HEK293 (cell line): ENCODE measurements at regions not wholly inside any gene's neighbourhood (a gene's known extent, or its start where the extent isn't known, plus 50 kb on each side); places are given as distances from the start of the nearest gene placed in this dataset.

Experiments
- CTCF ChIA-PET: fragments of 350-600 bp; formaldehyde crosslinking; extraction: SDS; loops from one replicate; lab custom pipeline; 2021; ENCODE audit warnings: antibody characterized with exemption; lab: Yijun Ruan, JAX
- POLR2A ChIA-PET: fragments of 300-600 bp; formaldehyde crosslinking; extraction: SDS; loops from one replicate; lab custom pipeline; 2020; ENCODE audit warnings: antibody characterized with exemption, inconsistent platforms; lab: Yijun Ruan, JAX
- H3K27ac ChIP-seq: fragments of 200-500 bp; sonication (Bioruptor generic); 2 replicates; pipeline ENCODE4 v1.5.1; 2014; ENCODE audit warnings: low read depth, low read length, control low read depth, inconsistent platforms; ENCODE audit errors: extremely low read depth
- H3K36me3 ChIP-seq, 2 experiments: fragments of 200-500 bp in 1 of 2; sonication (Bioruptor generic) in 1 of 2; 1 replicate in 1 of 2; 2 replicates in 1 of 2; pipeline ENCODE4 v1.5.1; 2014 to 2017; ENCODE audit warnings: inconsistent platforms in 2 of 2, low read length in 2 of 2; ENCODE audit not compliant: control insufficient read depth in 2 of 2, insufficient read depth in 1 of 2
- H3K4me1 ChIP-seq: fragments of 200-500 bp; sonication (Bioruptor generic); 2 replicates; pipeline ENCODE4 v1.5.1; 2014; ENCODE audit warnings: mild to moderate bottlenecking, low read length, inconsistent platforms; ENCODE audit not compliant: control insufficient read depth, insufficient read depth
- H3K4me3 ChIP-seq: 2 replicates; pipeline ENCODE4 v1.5.1; 2011; ENCODE audit warnings: low read depth, mild to moderate bottlenecking, control low read depth, low read length, moderate library complexity
- H3K9me3 ChIP-seq: fragments of 200-500 bp; sonication (Bioruptor generic); 2 replicates; pipeline ENCODE4 v1.5.1; 2014; ENCODE audit warnings: low read depth, low read length, inconsistent platforms; ENCODE audit not compliant: control insufficient read depth, insufficient read depth
- PRDM1 ChIP-seq: fragments of 450-650 bp; formaldehyde crosslinking; IDR thresholded peaks from 2 replicates; pipeline ENCODE4; 2016; ENCODE audit warnings: missing biosample characterization, missing genetic modification characterization
- SP2 ChIP-seq: fragments of 450-650 bp; formaldehyde crosslinking; IDR thresholded peaks from 2 replicates; pipeline ENCODE4 v1.5.1; 2016; ENCODE audit warnings: missing biosample characterization, missing genetic modification characterization
- ZFP37 ChIP-seq: fragments of 450-650 bp; formaldehyde crosslinking; IDR thresholded peaks from 2 replicates; pipeline ENCODE4 v1.5.1; 2016; ENCODE audit warnings: missing biosample characterization, missing genetic modification characterization
- ZNF16 ChIP-seq: fragments of 450-650 bp; formaldehyde crosslinking; IDR thresholded peaks from 2 replicates; pipeline ENCODE4 v1.5.1; 2016; ENCODE audit warnings: low read depth, missing biosample characterization, missing genetic modification characterization
- ZNF169 ChIP-seq: fragments of 450-650 bp; formaldehyde crosslinking; IDR thresholded peaks from 2 replicates; pipeline ENCODE4 v1.5.1; 2016; ENCODE audit warnings: missing biosample characterization, missing genetic modification characterization
- ZNF175 ChIP-seq: fragments of 450-650 bp; formaldehyde crosslinking; IDR thresholded peaks from 2 replicates; pipeline ENCODE4 v1.5.1; 2016; ENCODE audit warnings: missing biosample characterization, missing genetic modification characterization
- ZNF184 ChIP-seq: fragments of 450-650 bp; IDR thresholded peaks from 2 replicates; pipeline ENCODE4 v1.5.1; 2018; ENCODE audit warnings: missing biosample characterization, mild to moderate bottlenecking, missing genetic modification characterization
- ZNF324 ChIP-seq: fragments of 450-650 bp; formaldehyde crosslinking; IDR thresholded peaks from 2 replicates; pipeline ENCODE4 v1.5.1; 2016; ENCODE audit warnings: missing biosample characterization, missing genetic modification characterization
- ZNF341 ChIP-seq: fragments of 450-650 bp; formaldehyde crosslinking; IDR thresholded peaks from 2 replicates; pipeline ENCODE4; 2016; ENCODE audit warnings: low read depth, missing biosample characterization, missing genetic modification characterization
- ZNF404 ChIP-seq: fragments of 450-650 bp; formaldehyde crosslinking; IDR thresholded peaks from 2 replicates; pipeline ENCODE4 v1.5.1; 2017; ENCODE audit warnings: missing biosample characterization, missing genetic modification characterization
- ZNF426 ChIP-seq: fragments of 450-650 bp; formaldehyde crosslinking; IDR thresholded peaks from 2 replicates; pipeline ENCODE4 v1.5.1; 2017; ENCODE audit warnings: missing biosample characterization, missing genetic modification characterization, mild to moderate bottlenecking, inconsistent platforms, moderate library complexity
- ZNF433 ChIP-seq: fragments of 450-650 bp; formaldehyde crosslinking; IDR thresholded peaks from 2 replicates; pipeline ENCODE4 v1.5.1; 2016; ENCODE audit warnings: missing biosample characterization, missing genetic modification characterization, low read depth
- ZNF501 ChIP-seq: fragments of 450-650 bp; formaldehyde crosslinking; IDR thresholded peaks from 2 replicates; pipeline ENCODE4 v1.5.1; 2016; ENCODE audit warnings: missing biosample characterization, missing genetic modification characterization
- ZNF548 ChIP-seq: fragments of 450-650 bp; formaldehyde crosslinking; IDR thresholded peaks from 2 replicates; pipeline ENCODE4 v1.5.1; 2016; ENCODE audit warnings: missing biosample characterization, missing genetic modification characterization
- ZNF561 ChIP-seq: fragments of 450-650 bp; IDR thresholded peaks from 2 replicates; pipeline ENCODE4 v1.5.1; 2018; ENCODE audit warnings: missing biosample characterization, missing genetic modification characterization, borderline replicate concordance
- ZNF596 ChIP-seq: fragments of 450-650 bp; IDR thresholded peaks from 2 replicates; pipeline ENCODE4 v1.5.0; 2018; ENCODE audit warnings: missing biosample characterization, mild to moderate bottlenecking, missing genetic modification characterization, moderate library complexity
- ZSCAN23 ChIP-seq: fragments of 450-650 bp; formaldehyde crosslinking; IDR thresholded peaks from 2 replicates; pipeline ENCODE4 v1.5.1; 2016; ENCODE audit warnings: missing biosample characterization, missing genetic modification characterization
- TF ChIP-seq, protein P1 (sequence below): fragments of 450-650 bp; formaldehyde crosslinking; IDR thresholded peaks from 2 replicates; pipeline ENCODE4 v1.5.1; 2016; ENCODE audit warnings: missing biosample characterization, missing genetic modification characterization, borderline replicate concordance
- TF ChIP-seq, protein P2 (sequence below): fragments of 450-650 bp; formaldehyde crosslinking; IDR thresholded peaks from 2 replicates; pipeline ENCODE4 v1.5.1; 2016; ENCODE audit warnings: missing biosample characterization, missing genetic modification characterization, borderline replicate concordance
- TF ChIP-seq, protein P3 (sequence below): fragments of 450-650 bp; formaldehyde crosslinking; IDR thresholded peaks from 2 replicates; pipeline ENCODE4 v1.5.1; 2016; ENCODE audit warnings: missing biosample characterization, missing genetic modification characterization, low read depth
- TF ChIP-seq, protein P4 (sequence below): fragments of 450-650 bp; formaldehyde crosslinking; IDR thresholded peaks from 2 replicates; pipeline ENCODE4 v1.5.1; 2017; ENCODE audit warnings: missing biosample characterization, missing genetic modification characterization

DNA sequence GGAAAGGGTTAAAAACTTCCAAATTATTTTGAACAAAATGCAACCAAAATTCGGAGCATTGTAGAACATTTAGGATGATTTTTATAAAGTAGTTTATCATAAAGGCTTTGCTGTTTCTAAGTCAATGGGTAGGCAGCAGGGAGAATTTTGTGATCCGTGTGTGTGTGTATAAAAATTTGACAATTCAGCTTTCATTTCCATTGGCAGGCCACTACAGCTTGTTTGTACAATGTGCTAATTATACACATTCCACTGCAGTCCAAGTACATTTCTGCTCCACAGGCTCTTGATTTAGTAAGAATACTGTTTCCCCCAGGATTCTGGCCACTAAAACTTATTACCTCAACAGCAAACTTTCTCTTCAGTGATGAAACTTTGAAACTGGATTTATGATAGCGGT is 71.8 kb upstream of the LTBP1 start:
- ChIA-PET POLR2A (no interaction called here), CTCF (interaction anchor here (0.7 kb wide), 1 partner anchor 11 kb away, joined by 3 read pairs; no protein-coding TSS in a partner anchor)
- Histone ChIP-seq H3K27ac (no peak overlapping the region), H3K4me3 (no peak overlapping the region), H3K4me1 (no peaks in the 10 kb centered on the region), H3K36me3 (no peaks in the 10 kb centered on the region), H3K9me3 (no peaks in the 10 kb centered on the region)
- TF ChIP-seq ZNF561 = no peak
- no peak for TF ChIP-seq ZNF501 (tag by site-specific recombination)
- TF ChIP-seq ZFP37 (tag by site-specific recombination) = no peak
- TF ChIP-seq ZNF341 (tag by site-specific recombination) = no peak
- TF ChIP-seq ZNF169 = no peak
- TF ChIP-seq, protein P1, sequence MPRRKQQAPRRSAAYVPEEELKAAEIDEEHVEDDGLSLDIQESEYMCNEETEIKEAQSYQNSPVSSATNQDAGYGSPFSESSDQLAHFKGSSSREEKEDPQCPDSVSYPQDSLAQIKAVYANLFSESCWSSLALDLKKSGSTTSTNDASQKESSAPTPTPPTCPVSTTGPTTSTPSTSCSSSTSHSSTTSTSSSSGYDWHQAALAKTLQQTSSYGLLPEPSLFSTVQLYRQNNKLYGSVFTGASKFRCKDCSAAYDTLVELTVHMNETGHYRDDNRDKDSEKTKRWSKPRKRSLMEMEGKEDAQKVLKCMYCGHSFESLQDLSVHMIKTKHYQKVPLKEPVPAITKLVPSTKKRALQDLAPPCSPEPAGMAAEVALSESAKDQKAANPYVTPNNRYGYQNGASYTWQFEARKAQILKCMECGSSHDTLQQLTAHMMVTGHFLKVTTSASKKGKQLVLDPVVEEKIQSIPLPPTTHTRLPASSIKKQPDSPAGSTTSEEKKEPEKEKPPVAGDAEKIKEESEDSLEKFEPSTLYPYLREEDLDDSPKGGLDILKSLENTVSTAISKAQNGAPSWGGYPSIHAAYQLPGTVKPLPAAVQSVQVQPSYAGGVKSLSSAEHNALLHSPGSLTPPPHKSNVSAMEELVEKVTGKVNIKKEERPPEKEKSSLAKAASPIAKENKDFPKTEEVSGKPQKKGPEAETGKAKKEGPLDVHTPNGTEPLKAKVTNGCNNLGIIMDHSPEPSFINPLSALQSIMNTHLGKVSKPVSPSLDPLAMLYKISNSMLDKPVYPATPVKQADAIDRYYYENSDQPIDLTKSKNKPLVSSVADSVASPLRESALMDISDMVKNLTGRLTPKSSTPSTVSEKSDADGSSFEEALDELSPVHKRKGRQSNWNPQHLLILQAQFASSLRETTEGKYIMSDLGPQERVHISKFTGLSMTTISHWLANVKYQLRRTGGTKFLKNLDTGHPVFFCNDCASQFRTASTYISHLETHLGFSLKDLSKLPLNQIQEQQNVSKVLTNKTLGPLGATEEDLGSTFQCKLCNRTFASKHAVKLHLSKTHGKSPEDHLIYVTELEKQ (tag by site-specific recombination) = no peak
- TF ChIP-seq ZNF16 (tag by site-specific recombination) = no peak
- TF ChIP-seq, protein P2, sequence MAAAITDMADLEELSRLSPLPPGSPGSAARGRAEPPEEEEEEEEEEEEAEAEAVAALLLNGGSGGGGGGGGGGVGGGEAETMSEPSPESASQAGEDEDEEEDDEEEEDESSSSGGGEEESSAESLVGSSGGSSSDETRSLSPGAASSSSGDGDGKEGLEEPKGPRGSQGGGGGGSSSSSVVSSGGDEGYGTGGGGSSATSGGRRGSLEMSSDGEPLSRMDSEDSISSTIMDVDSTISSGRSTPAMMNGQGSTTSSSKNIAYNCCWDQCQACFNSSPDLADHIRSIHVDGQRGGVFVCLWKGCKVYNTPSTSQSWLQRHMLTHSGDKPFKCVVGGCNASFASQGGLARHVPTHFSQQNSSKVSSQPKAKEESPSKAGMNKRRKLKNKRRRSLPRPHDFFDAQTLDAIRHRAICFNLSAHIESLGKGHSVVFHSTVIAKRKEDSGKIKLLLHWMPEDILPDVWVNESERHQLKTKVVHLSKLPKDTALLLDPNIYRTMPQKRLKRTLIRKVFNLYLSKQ = no peak
- no peak for TF ChIP-seq ZNF426
- no peak for TF ChIP-seq ZNF324
- TF ChIP-seq ZNF548 = no peak
- TF ChIP-seq ZNF433 (tag by site-specific recombination) = no peak
- no peak for TF ChIP-seq ZNF184
- no peak for TF ChIP-seq ZNF404 (tag by site-specific recombination)
- no peak for TF ChIP-seq PRDM1
- no peak for TF ChIP-seq SP2 (tag by site-specific recombination)
- no peak for TF ChIP-seq ZSCAN23 (tag by site-specific recombination)
- TF ChIP-seq, all 188 proteins: peak for 0

DNA sequence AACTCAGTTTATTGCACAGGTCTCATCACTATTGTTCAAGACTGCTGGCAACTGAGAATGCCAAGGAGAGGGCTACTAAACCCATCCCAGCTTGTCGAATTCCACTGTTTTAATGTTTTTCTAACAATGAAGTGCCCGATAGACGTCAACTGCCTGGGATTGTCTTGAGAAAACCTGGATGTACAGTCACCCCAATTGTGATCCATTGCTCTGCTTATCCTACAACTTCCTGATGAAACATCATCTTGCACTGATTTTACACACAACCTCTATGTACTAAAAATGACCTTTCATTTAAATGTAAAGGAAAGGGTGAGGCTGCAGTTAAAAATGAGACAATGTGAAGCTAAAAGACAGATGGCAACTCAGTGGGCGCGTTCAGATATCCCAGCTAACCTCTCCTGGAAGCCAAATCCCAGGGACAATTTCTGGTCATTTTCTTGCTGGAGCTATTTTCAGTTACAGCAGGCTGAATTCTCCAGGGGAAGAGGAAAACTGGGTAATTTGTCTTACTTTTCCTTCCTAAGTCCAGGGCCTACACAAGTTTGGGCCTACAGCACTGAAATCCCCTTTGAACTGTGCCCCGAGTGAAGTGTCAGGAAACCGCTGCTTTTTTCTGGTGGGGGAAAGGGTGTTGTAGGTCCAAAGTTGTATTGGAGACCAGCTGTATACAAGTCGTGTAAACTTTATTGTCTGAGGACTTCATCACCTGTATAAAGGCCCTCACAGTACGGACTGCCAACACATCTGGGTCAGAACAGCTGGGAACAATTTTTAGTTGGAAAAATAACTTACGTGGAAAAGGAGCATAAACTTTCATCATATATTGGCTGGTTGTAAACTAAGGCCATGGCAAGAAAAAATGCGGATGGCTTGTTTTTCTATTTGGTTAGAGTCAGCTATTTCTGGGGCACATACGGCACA is 68.9 kb upstream of the LTBP1 start:
- no peaks in the 10 kb centered on the region for H3K36me3 ChIP-seq
- no peak overlapping the region for H3K4me3 ChIP-seq
- POLR2A ChIA-PET = no interaction called here
- H3K27ac ChIP-seq = no peak overlapping the region
- no peaks in the 10 kb centered on the region for H3K4me1 ChIP-seq
- TF ChIP-seq, protein P3, sequence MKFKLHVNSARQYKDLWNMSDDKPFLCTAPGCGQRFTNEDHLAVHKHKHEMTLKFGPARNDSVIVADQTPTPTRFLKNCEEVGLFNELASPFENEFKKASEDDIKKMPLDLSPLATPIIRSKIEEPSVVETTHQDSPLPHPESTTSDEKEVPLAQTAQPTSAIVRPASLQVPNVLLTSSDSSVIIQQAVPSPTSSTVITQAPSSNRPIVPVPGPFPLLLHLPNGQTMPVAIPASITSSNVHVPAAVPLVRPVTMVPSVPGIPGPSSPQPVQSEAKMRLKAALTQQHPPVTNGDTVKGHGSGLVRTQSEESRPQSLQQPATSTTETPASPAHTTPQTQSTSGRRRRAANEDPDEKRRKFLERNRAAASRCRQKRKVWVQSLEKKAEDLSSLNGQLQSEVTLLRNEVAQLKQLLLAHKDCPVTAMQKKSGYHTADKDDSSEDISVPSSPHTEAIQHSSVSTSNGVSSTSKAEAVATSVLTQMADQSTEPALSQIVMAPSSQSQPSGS = no peak
- TF ChIP-seq, protein P4, sequence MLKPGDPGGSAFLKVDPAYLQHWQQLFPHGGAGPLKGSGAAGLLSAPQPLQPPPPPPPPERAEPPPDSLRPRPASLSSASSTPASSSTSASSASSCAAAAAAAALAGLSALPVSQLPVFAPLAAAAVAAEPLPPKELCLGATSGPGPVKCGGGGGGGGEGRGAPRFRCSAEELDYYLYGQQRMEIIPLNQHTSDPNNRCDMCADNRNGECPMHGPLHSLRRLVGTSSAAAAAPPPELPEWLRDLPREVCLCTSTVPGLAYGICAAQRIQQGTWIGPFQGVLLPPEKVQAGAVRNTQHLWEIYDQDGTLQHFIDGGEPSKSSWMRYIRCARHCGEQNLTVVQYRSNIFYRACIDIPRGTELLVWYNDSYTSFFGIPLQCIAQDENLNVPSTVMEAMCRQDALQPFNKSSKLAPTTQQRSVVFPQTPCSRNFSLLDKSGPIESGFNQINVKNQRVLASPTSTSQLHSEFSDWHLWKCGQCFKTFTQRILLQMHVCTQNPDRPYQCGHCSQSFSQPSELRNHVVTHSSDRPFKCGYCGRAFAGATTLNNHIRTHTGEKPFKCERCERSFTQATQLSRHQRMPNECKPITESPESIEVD (tag by site-specific recombination) = no peak
- TF ChIP-seq ZNF596 (tag by site-specific recombination) = no peak
- no peak for TF ChIP-seq ZNF175 (tag by site-specific recombination)
- TF ChIP-seq ZNF433 (tag by site-specific recombination) = no peak
- TF ChIP-seq ZNF561 = no peak
- CTCF ChIA-PET = interaction anchor here (0.7 to 0.9 kb wide), 2 partner anchors 9 to 144 kb away, joined by 3 read pairs; no protein-coding TSS in a partner anchor
- no peaks in the 10 kb centered on the region for H3K9me3 ChIP-seq
